Activated T-helper 1 cell treated with anti-CD3 and anti-CD28 coated beads, Interleukin-2, amount 50 U/mL, for 16 hours (primary cell): ENCODE measurements at regions not wholly inside any gene's neighbourhood (a gene's known extent, or its start where the extent isn't known, plus 50 kb on each side); places are given as distances from the start of the nearest gene placed in this dataset.
"Not testable (repeated sequence)": the region's sequence is repeated elsewhere in the genome, so short reads cannot be mapped to it uniquely, and the experiment has no call there.

Source experiments
- DNase-seq, 2 donors: peaks; one replicate each; pipeline ENCODE4 v3.0.0-alpha.2; 2020; ENCODE audit warnings: low read depth in 1 of 2, low spot score in 1 of 2

GRCh38 chr13:81473366-81473899 is 1132.5 kb upstream of the SPRY2 start:
- DNase-seq = no peak

- no peak for DNase-seq
Measured at GRCh38 chr13:81458170-81458569, 1117.2 kb upstream of the SPRY2 start.

DNA sequence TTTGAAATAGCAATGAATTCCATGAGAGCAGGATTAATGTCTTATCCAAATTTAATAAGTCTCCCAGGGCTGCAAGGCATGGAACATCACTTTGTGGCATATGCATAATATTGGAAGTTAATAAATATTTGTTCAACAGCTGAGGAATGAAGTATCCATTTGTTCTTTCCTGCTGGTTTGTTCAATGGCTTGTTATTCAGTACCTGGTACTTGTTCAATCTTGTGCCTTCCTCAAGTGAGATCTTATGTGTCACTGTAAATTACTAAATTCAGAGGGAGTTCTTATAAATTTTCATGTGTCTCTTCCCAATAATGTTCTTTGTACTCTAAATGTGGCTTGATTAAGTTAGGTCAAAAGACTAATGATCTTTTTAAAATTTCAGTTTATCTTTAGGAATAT is 1105.5 kb upstream of the SPRY2 start:
- DNase-seq = no peak

DNA sequence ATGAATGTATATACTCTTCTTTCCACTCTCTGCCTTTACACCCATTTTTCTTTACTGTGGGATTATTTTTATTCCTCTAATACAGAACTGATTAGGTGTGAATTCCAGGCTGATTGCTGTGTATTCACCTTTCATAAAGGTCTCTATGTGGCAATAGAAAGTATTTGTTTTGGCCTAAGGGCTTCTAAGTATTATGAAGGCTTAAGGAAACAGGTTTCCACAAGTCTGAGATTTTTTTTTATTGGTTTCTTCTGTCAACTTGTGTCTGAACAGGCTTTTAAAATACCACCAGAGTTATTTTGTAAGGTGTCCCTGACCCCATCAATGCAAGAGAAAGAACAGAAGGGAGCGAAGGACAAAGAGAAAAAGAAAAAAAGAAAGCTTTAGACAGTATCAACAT is 1102.0 kb upstream of the SPRY2 start:
- DNase-seq = no peak

DNA sequence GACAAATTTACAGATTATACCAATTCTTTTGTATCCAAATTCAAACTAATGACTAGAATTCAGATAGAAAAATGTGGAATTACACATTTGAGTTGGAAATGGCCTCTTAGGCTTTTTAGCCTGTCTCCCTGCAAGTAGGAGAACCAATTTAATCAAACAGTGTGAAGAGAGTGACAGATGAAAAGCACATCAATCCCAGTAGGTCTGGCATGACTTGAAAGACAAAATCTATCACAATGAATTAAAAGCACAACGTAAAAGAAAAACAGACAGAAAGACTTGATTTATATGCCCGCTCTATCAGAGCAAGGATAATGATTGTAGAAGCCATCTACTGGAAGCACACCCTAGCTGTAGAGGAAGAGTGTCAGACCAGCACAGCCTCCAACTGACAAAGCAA is 1084.4 kb upstream of the SPRY2 start:
- DNase-seq = no peak

- no peak for DNase-seq
Measured at GRCh38 chr13:81409284-81409683, 1068.4 kb upstream of the SPRY2 start.

DNA sequence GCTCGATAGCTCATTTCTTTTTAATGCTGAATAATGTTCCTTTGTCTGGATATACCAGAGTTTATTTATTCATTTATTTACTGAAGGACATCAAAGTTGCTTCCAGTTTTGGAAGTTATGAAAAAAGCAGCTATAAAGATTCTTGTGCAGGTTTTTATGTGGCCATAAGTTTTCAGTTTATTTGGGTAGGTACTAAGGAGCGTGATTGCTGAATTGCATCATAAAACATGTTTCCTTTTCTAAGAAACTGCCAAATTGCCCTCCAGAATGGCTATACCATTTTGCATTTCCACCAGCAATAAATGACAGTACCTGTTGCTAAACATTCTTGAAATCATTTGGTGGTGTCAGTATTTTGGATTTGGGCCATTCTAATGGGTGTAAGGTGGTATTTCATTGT is 1067.7 kb upstream of the SPRY2 start:
- no peak for DNase-seq

GRCh38 chr13:81406639-81407292 is 1065.8 kb upstream of the SPRY2 start:
- DNase-seq = no peak

DNA sequence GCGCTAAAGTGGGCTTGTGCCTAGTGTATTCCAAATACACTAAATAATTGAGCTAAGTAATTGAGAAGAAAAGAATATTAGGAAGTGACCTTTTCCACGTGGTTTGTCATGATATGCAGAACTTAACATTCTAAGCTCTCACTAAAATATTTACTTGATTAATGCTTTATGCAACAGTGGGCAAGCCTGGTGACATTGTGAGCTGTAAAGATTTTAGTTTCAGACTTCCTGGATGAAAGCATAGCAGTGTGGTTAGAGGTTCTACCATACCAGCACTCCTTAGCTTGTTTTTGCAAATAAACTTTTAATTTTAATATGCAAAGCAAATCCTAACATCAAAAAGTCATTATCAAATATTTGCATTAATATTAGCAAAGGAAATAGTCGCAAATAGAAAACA is 1065.1 kb upstream of the SPRY2 start:
- no peak for DNase-seq

- DNase-seq = no peak
Measured at GRCh38 chr13:81396192-81396591, 1055.3 kb upstream of the SPRY2 start.

GRCh38 chr13:81395368-81395767 is 1054.4 kb upstream of the SPRY2 start:
- no peak for DNase-seq

DNA sequence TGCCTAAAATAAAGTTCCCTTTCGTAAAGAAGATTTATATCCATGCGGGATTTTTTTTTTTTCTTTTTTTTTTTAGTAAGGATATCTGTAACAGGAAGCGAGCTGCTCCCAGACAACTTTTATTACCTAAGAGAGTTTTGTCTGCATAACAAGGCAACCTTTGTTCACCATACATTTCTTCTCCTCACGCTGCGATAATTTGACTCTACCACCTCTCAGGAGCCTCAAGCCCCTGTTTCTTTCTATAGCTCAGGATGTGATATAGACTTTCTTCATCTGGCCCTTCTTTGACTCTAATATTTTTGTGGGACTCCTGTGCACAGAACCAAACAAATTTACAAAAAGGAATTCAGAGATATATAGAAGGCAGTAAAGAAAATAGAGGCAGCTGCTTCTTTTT is 1053.7 kb upstream of the SPRY2 start:
- no peak for DNase-seq

- no peak for DNase-seq
Measured at GRCh38 chr13:81393721-81394120, 1052.8 kb upstream of the SPRY2 start.

DNA sequence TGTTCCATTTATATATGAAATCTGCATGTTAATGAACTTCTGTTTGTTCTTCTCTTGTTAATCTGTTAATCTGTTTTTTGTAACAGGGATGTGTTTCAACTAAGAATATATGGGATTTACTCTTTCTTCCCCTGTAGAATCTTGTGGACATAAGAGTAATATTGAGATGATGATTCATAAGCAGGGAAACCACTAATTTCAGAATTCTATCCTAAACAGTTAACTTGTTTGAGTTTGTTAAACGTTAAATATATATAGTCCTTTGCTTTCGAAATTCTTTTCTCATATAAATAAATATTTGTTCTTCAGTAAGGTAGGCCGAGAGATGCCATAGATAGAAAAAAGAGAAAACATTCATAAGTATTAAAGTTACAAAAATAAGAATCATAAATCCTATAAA is 1052.2 kb upstream of the SPRY2 start:
- no peak for DNase-seq

DNA sequence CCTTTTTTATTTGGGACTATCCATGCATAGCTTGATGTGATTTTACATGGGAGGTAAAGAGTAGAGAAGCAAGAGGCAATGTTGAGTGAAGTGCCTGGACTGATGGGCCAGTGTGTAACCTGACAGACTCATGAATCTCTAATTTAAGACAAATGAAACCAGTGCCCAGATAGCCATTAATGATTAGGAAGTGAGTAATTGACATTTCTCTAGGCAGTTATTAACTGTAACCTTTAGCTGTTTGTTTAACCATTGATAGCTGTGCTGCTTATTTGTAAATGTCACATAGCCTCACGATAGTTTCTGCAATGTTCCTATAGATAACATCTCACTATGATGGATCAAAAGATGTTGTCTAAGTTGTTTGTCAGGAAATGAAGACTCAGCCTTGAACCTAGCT is 1047.5 kb upstream of the SPRY2 start:
- DNase-seq = no peak

DNA sequence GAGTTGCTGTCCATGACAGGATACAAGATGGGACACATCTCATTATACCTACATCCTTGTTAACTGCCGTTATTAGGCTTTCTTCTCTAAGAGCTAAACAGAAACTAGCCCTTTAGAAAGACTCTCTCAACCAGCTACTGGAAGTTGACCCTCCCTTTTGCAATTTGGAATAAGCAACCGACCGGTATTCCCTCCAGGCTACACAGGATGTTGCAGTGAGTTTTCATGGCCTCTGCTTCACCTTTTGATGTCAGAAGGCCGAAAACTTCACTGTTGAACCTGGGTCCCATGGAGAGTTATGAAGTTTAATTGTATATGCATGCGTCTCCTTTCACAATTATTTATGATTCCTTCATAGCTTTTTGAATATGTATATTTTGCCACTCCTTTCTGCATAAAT is 1042.5 kb upstream of the SPRY2 start:
- DNase-seq = no peak

DNA sequence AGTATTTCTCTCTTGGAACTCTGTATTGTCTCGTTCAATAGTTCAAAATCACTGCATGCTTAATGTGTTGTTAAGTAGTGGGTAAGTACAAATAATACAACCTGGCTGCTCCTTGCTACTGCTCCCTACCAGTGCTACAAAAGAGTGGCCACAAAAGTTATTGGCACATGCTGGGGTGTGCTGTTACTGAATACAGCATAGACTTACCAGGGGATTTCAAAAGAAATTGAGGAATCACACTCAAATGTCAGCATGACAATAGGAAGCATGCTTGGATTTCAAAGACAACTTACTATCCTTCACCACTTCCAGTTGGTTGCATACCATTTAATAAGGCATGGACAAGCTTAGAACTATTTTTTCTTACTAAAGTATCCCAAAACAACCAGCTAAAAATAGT is 1041.3 kb upstream of the SPRY2 start:
- DNase-seq = no peak

DNA sequence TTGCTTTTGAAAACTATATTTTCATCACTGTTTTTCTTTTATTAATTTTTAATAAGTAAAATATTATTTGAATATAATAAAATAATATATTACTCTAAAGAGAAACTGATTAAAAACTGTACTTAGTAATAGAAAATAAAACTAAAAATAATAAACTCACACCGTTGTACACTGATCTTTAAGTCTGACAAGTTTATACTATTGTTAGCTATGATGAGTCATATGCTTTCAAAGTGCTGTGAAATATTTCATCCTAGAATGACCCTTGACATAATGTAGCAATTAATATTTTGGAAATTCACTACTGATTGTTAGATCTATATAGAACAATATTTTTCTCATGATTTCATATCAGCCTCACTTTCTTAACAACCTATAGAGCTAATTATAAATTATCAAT is 1040.6 kb upstream of the SPRY2 start:
- DNase-seq = no peak

- no peak for DNase-seq
Measured at GRCh38 chr13:81379183-81379582, 1038.3 kb upstream of the SPRY2 start.

DNA sequence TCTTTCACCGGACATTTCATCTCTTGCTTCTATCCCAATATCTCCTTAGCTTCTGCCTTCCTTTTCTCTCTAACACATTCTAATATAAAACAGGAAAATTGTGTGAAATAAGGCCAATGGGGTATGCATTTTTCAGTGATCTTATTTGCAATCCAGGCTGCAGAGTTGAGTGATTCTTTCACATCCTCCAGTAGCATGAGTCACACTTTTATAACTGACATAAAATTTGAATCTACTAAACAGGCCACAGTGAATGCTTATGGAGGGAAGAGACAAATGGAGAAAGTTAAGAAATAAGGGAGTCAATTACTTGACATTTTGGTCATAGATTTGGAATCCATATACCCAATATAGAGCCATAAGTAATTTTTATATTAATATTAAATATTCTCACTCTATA is 1037.0 kb upstream of the SPRY2 start:
- DNase-seq = no peak

- no peak for DNase-seq
Measured at GRCh38 chr13:81375709-81376108, 1034.8 kb upstream of the SPRY2 start.

DNA sequence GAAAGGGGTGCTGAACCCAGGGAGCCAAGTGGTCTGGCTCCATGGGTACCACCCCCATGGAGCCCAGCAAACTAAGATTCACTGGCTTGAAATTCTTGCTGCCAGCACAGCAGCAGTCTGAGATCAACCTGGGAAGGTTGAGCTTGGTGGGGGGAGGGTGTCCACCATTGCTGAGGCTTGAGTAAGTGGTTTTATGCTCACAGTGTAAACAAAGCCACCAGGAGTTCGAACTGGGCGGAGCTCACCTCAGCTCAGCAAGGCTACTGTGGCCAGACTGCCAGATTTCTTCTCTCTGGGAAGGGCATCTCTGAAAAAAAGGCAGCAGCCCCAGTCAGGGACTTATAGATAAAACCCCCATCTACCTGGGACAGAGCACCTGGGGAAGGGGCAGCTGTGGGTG is 1021.8 kb upstream of the SPRY2 start:
- DNase-seq = not testable (repeated sequence)

DNA sequence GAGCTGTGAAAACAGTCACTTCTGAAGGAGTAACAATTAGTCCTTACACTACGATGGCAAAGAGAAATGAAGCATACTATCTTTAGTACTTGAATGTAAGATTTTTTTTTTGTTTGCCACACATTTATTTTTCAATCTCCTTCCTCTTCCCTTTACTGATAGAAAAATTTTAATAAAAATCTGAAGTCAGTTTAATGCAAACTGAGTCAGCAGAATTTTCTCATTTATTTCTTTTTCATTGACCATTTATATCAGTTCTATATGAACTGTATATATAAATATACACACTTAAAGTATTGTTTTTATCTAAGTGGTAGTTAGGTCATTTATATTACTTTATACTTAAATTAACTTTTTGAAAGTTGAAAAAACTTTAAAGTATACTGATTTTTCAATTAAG is 1009.1 kb upstream of the SPRY2 start:
- DNase-seq = no peak
